HS-27A (cell line): ENCODE measurements at regions not wholly inside any gene's neighbourhood (a gene's known extent, or its start where the extent isn't known, plus 50 kb on each side); places are given as distances from the start of the nearest gene placed in this dataset.

Experiments
- DNase-seq: peaks from one replicate; pipeline ENCODE4 v3.0.0-alpha.2; 2012; ENCODE audit warnings: low read depth, missing footprints

DNA sequence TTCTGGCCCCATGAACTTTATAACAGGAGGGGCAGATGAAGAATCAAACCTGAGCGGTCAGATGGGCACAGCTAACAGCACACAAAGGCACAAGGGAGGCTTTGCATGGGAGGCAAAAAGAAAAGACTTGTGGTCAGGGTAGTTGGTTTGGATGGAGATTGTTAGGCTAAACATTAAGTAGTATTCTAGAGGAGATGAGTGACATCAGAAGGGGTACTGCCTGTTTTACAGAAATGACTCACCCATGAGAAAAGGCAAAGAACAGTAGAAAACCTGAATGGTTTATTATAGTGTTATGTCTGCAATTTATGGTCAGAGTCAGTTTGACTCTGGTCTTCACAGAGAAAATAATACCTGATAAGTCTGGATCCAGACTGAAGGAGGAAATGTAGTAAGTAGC, 129.8 kb upstream of the KIRREL3 start:
- DNase-seq = no peak

DNA sequence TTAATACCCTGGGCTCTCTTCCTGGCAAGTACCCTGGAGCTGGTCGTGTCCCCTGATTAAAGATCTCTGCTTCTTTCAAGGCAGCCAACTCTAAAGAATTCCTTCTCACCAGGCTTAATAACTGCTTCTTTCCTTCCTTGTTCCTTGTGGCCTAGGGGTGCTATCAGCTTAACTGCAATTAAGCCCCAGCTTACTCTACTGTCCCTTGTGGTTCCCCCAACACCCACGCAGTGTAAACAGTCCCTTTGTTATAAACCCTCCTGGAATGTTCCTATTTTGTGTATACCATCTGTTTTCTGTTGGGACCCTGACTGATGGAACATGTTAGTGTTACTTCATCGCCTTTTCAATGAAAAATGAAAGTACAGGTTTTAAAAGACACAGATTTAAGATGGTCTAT, 126.4 kb upstream of the KIRREL3 start:
- DNase-seq = no peak

DNA sequence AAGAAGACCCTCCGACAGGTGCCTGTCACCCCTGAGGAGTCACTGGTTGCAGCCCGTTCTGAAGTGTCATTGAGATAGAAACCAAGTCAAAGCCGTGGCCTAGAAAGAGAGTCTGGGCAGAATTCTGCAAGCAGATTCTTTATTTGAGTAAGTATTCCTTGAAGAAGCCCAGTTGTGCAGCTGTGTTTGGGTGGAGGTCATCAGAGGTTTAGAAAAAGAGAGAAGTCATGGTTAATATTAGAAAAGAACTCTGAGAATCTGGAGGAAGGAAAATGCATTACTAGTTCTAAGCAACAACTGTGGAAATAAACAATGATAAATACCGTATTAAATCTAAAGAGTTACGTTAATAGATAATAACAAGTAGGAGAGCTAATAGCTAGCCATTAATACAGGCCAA, 118.8 kb upstream of the KIRREL3 start:
- no peak for DNase-seq

DNA sequence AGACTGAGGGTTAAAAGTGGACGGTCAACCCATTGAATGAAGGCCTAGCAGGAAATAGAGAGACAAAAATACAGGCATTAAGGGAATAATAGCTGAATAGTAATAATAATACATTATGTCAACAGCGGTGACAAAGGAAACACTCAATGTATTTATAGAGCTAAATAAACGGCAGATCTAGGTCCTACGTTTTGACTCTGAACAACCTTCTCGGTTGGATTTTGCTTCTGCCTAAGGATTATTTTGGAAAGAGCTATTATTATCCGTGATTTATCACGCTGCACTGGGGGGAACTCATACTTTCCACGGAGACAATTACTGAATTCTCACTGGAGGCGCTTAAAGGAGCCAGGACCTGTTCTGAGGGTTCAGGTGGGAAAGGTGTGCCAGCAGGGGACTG, 118.2 kb upstream of the KIRREL3 start:
- no peak for DNase-seq

DNA sequence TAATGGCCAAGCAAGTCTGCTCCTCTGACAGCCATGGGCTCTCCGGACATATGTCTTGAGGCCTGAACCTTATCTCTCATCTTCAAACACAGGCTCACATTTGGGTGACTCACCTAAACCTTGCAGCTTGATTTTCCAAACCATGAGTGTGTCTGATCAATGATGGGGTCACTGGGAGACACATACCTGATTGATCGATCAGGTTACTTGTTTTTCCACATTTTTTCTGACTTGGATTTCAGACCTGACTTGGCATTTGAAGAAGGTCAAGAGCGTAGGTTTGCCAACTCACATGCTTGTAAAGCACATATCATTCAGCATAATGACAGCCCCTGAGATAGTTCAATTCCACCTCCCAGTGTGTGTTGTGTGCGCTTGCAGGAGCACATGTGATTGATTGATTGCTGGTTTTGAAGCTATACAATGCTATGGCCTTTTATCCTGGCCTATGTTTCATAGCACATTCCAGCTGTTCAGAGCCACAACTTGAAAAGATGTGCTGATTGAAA, 116.7 kb upstream of the KIRREL3 start:
- no peak for DNase-seq

DNA sequence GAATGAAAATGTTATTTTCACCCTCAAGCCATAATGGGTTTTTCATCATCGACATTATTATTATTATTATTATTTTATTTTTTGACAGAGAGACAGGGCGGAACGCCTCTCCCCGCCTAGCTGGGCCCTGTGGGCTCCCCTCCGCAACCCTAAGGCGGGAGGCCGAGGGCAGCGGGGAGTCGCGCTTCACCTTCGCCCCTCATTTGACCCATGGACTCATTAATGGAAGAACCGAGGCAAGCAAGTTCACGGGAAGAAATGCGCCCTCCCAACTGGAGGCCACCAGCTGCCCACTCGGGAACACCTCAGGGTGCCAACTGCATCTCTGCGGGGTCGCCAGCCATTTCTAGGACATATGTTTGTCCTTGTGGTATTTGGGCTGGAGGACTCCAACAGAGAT, 115.3 kb upstream of the KIRREL3 start:
- no peak for DNase-seq

DNA sequence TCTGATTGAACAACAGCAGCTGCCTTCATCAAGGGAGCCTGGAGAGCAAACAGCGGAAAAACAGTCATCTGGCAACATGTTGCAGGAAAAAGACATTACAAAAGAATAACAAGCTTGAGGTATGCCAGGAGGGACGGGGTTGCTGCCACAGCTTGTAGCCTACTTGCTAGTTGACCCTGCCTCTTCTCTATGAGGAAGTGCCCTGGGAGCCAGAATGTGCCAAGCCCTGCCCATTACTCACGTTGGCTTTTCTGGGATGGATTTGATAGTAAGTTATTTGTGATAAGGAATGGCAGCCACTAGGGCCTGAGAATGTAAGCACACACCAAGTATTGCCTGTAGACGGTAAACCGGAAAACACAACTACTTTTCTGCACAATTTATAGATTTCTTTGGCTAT, 113.5 kb upstream of the KIRREL3 start:
- DNase-seq = no peak

DNA sequence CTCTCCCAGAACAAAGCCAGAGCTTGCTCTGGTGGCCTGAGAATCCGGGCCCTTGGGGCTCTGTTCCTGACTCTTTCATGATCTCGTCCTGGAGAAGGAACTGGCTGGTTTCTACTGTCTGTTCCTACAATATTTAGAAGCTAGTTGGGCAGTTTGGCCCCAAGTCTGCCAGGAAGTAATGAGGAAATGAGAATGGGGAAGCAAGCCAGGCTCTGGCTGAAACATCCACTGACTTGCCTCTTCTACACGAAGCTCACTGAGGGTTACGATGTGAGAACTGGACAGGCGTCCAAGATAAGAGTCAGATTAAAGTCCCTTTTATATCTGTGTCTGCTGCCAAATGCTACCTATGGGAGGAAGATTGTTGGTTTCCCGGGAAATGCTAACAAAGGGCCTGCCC, 110.0 kb upstream of the KIRREL3 start:
- no peak for DNase-seq

DNA sequence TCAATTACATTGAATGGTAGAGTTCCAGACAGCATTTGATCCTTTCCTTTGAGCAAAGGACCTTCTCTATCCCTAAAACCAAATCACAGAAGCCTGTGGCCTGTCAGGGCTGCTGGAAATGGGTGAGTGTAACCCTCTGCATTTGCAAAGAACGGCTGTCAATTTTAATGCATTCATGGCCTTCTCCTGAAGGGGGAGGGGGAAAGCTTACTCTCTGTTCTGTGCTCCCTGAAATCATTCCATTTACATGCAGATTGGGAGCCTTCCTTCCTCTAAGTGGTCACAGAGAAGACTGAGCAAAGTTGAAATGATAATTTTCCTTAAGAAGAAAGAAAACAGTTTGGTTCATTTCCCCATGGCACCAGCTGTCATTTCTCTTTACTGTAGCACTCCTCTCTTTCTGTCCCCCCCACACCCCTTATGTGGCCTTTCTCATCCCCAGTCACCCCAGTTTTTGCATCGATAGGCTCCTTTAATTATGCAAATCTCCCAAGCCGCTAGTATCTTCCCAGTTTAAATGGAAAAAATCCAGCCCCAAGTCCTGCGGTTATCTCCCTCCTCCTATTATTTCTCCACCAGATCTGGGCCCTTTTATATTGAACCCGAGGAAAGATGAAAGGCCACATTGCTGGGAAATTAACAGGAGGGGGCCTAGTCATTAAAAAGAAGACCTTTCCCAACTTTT, 109.4 kb upstream of the KIRREL3 start:
- no peak for DNase-seq

DNA sequence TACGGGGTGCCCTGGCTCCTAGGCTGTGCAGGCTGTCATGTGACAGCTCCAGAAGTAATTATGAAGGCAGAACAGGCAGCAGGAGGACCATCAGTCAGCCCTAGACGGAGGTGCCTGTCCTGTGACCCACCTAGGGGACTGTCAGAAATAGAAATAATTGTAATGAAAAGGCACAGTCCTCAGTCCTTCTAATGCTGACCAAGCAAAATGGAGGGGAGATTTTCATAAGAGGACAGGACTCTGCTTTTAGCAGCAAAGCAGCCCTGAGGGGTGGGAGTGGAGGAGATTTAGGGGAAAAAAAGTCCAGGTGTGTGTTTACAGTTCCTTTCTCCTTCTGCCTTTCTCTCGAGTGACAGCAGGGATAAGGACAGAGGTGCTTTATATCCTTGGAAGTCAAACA, 108.3 kb upstream of the KIRREL3 start:
- DNase-seq = no peak

DNA sequence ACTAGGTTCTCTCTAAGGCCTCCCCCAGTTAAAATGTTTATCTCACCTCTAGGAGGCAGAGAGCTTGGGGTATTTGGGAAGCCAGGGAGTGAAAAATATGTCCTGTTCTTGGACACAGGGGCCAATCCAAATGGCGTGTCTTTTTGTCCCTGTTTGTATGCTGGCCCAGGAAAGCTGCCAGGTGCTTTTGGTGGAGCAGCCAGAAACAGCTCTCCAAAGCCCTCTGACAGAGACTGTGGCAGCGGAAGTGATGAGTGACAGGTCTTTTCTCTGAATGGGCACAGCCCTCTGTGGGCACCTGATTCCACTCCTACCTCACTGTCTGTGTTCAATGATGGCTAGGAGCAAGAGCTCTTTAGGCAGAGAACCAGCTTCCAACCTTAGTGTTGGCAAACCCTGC, 106.4 kb upstream of the KIRREL3 start:
- no peak for DNase-seq

DNA sequence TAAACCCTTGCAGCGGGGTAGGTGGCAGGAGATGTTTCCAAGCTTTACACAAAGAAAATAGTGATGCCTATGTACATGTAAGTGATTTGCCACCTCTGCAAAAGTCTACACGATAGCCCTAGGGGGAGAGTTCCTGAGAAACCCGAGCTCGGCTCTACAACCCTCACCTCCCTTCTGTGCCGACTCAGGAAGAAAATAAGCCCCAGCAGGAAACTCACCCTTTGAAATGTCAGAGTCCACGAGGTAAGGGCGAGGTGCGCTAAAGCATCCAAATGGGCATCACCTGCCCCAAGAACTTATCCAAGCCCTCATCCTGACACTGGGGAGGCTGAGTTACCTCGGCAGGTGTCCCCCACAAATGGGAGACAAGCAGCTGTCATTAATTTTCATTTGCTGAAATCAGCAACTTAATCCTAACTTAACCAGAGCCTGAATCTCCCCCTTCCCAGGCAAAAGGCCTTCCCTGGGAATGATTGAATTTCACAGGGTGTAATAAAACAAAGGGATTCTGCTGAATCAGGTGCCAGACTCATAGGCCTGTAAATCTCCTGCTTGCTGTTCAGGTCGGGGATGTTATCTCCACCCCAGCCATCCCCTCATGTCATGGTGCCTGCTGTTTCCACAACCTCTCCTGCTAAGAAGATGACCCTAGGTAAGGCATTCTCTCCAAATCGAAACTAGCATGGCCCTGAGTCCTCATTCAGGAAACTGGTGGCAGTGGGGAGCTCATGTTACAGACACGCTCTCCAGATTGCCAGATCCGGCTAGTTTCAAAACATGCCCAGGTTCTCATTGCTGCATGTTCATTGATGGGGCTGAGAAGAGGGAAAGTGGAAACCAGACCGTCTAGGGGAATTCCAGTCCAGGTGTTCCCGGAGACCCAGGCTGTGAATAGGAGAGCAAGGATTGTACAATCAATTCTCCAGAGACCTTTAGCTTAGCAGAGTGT, 105.3 kb upstream of the KIRREL3 start:
- DNase-seq = no peak

DNA sequence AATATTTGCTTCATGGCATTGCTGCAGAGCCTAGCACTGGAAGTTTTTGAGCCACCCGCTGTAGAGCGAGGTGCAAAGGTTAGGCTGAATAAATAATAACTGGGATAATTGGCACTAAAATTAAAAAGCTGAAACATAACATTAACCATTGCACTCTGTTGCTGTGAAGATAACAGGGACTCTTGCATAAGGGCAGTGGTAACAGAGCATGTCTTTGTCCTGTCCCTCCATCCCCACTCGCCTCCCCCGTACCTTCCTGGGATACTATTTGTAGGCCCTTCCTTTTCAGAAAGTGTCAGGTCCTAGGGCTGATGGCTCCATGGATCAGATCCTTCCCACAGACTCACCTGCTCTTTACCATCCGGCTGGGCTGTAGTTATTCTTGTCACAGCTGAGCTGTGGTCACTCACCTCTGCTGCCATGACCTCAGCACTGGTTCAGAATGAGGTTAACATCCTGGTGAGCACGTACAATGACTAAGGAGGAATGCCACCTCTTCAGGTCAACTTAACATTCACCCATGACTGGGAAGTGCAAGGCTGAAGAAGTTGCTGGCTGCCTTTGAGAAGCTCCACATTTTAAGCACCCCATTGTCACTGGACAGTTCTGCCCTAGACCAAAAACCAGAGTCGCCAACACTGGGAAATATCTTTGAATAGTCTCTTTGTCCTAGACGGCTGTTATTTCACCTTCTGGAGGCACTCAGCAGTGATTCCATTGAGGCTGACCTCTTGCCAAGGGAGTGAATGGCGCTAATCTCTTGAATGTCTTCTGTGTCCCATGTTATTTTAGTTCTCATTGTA, 103.2 kb upstream of the KIRREL3 start:
- no peak for DNase-seq

DNA sequence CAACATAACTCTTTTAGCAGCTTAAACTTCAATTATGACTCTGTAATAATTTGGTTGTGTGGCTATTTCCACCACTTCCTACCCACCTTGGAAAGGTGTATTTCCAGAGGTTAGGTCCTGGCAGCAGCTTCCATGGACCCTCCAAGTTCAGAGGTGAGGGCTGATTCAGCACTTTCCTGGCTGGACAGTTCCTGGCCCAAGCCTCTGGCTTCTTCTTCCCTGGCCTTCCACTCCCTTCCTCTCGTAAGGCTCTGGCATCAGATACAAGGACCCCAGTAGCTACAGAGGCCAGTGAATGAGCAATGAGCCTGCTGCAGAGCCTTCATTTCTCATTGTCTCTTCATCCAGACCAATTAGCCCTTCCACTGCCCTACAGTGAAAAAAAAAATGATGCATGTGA, 98.1 kb upstream of the KIRREL3 start:
- DNase-seq = no peak

DNA sequence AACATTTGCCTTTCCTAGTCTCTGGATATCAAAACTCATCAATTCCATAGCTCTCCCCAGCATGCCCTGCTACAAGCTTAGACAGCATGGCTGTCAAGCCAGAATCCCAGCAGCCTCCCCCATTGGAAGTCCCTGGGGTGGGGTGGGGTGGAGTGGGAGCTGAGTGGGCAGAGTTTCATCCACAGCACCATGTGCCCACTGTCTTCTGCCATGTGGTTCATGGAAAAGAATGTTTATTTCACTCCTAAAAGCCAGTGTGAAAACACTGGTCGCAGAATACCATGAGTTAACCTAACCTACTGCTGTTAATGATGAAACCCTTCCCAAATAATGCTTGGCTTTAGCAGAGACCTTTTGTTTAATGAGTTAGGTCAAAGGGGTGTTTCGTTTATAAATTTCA, 80.2 kb upstream of the KIRREL3 start:
- no peak for DNase-seq

DNA sequence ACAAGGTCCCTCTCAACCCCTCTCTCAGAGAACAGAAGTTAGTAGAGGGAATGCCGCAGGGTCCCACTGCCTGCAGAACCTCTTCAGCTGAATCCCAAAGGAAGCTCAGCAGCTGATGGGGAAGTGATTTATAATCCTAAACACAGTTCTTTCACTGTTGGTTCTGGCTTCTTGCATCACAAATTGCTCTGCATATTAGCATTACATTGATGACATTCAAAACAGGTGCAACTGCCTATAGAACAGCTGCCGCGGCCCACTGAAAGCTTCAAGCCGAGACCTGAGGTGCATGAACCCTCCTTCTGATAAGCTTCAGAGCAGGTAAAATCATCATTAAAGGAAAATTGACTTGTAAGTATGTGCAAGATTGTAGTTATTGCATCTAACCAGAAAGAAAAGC, 75.2 kb upstream of the KIRREL3 start:
- DNase-seq = no peak

DNA sequence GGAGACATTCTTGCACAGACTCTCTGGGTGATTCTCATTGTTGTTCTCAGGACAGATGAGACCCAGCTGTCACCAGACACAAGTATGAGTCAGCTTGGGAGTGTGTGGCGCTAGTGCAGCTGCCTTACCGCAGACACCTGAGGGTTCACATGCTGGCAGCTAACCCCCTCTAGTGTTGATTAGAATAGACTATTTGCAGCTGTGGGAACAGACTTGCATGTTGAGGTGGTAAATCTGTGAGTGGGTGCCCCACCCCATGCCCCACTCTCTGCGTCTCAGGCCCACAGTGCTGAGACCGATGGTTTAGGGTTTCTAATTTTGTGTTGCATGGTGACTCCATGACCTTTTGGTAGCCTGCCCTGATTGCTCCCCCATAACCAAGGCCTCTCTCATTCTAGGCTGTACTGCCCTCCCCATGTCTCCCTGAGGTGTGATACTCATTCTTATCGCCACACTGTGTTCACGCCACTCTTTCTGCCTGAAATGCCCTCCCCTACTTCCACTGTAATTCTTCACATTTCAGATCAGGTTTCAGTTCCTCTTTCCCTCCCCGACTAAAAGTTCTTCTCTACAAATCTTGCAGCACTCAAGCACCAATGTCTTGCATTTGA, 73.7 kb upstream of the KIRREL3 start:
- DNase-seq = no peak

DNA sequence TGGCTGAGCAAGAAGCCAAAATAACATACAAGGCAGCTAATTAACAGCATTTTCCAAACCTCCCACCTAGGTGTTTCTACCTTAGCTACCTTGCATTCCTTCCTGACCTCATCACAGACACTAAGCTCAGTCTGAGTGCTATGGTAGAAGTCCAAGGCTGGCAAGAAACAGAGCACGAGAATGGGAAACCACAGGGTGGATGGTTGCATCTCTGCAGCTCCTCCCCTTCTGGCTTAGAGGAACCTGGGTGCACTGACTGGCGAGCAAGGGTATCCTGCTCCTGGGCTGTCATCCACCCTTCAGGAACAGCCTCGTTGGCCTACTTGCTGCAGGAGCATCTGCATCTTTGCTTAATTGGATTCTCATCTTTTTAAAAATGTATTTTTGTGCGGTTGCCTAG, 73.1 kb upstream of the KIRREL3 start:
- DNase-seq = no peak

DNA sequence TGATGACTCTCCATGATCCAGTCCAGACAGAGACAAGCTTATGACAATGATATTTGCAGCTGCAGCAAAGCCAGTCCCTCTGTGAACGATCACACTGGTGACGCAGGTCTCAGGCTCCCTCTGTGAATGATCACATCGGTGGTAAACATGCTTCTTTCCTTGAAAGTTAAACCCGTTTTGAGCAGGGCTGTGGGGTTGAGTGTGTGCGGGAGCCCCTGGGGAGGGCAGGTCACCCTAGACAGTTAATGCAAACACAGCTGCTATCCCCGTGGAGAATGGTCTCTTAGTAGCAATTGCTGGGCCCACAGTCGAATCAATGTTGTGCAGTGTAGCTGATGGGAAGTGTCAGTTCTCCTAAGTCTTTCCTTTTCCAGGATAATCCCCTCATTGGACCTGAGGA, 71.0 kb upstream of the KIRREL3 start:
- DNase-seq = no peak

DNA sequence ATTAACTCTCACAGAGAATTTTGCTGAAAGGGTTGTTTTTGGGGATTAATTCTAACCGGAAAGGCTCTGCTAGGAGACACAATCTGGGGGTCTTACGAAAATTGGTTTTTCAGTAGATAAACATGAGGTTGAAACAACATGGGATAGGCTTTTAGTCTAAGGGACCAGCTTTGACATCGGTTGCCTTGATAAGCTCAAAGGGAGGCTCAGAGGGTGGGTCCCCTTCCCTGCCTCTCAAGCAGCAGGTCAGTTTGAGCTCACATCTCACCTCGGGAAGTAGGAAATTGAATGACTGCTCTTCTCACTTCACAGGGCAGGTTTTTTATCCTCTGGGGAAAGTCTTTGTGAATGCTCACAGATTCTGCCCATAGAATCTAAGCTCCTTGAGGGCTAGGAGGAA, 70.2 kb upstream of the KIRREL3 start:
- no peak for DNase-seq

DNA sequence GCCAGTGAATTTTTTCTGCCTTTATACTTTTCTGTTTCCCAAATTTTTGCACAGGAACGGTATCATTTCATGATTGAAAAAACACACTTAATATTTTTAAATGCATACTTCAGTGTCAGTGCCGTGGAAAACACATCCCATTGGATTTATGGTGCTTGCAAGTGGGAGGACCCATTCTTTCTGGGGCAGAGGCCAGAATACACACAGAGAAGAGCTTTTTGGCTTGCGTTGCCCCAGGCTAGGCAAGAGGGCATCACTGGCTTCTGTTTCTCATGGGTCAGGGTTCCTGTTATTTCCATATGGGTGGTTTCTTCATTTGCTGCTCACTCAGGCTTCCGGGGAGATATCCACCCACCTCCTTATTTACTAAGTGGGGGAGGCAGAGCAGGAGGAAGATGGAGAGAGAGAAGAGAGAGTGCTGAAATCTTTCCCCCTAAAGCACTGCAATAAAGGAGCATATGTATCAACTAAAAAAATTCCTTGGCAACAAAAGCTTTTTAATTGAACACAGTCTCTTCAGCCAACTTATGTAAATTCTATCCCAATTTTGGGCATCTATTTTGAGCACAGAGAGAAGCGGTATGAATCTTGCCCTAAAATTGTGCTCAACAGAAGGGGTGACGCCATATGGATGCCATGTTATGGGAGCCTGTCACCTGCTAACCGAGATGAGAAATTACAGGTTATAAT, 66.0 kb upstream of the KIRREL3 start:
- DNase-seq = no peak

DNA sequence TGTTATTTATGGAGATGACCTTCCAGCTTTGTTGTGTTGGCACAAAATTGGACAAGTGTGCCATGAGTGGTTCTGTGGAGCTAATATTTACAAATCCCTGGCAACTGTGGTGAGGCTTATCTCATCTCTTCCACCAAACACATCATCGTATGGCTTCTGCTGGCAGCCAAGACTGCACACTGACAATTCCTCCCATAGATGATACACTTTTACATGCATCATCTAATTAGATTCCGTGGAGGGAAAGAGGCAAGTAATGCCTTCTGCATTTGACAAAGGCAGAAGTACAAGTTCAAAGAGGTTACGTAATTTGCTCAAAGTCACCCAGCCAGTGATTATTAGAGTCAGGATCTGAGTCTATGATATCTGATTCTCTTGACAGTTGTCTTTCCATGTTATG, 62.7 kb upstream of the KIRREL3 start:
- DNase-seq = no peak
